Spleen (tissue), 11 donors: ENCODE measurements at regions not wholly inside any gene's neighbourhood (a gene's known extent, or its start where the extent isn't known, plus 50 kb on each side); places are given as distances from the start of the nearest gene placed in this dataset.

Experiments used
- DNase-seq: peaks from one replicate; pipeline ENCODE4 v3.0.0-alpha.2; 2020
- H3K27ac ChIP-seq, 8 donors: fragments of 200-600 bp; sonication (generic) in 7 of 8; 1 replicate in 4 of 8; 2 replicates in 4 of 8; pipeline versions ENCODE4 v1.5.0 to v1.8.0; 2016 to 2021; ENCODE audit warnings: inconsistent platforms in 4 of 8, mild to moderate bottlenecking in 4 of 8, moderate library complexity in 1 of 8
- H3K27me3 ChIP-seq, 7 donors: fragments of 200-600 bp; sonication (generic) in 6 of 7; replicated peaks in 1 of 7; 1 replicate in 4 of 7; 2 replicates in 3 of 7; pipeline versions ENCODE4 v1.5.0 to v1.8.0; 2016 to 2021; ENCODE audit warnings: inconsistent platforms in 3 of 7, mild to moderate bottlenecking in 1 of 7
- H3K36me3 ChIP-seq, 6 donors: fragments of 200-600 bp; sonication (generic) in 5 of 6; 1 replicate in 4 of 6; 2 replicates in 2 of 6; pipeline versions ENCODE4 v1.5.0 to v1.8.0; 2016 to 2021; ENCODE audit warnings: inconsistent platforms in 2 of 6
- H3K4me1 ChIP-seq, 6 donors: fragments of 200-600 bp; sonication (generic) in 5 of 6; 1 replicate in 3 of 6; 2 replicates in 3 of 6; pipeline versions ENCODE4 v1.5.0 to v1.8.0; 2016 to 2021; ENCODE audit warnings: inconsistent platforms in 3 of 6
- H3K4me3 ChIP-seq, 8 donors: fragments of 200-600 bp; sonication (generic) in 7 of 8; 1 replicate in 4 of 8; 2 replicates in 4 of 8; pipeline versions ENCODE4 v1.5.0 to v1.8.0; 2016 to 2021; ENCODE audit warnings: inconsistent platforms in 4 of 8, mild to moderate bottlenecking in 4 of 8, moderate library complexity in 2 of 8
- H3K9me3 ChIP-seq, 8 donors: fragments of 200-600 bp; sonication (generic) in 7 of 8; 1 replicate in 4 of 8; 2 replicates in 4 of 8; pipeline versions ENCODE4 v1.5.0 to v1.8.0; 2016 to 2021; ENCODE audit warnings: inconsistent platforms in 4 of 8
- CTCF ChIP-seq, 11 experiments: fragments of 200-600 bp in 7 of 11; fragments of 450-650 bp in 4 of 11; sonication (generic) in 4 of 11; IDR thresholded peaks in 8 of 11; conservative IDR thresholded peaks in 3 of 11; 1 replicate in 7 of 11; 2 replicates in 4 of 11; pipeline versions ENCODE4 v1.4.0 to v1.8.0; 2016 to 2021; ENCODE audit warnings: antibody characterized with exemption in 11 of 11, inconsistent platforms in 4 of 11, mild to moderate bottlenecking in 1 of 11
- POLR2A ChIP-seq, 3 donors: fragments of 450-650 bp; IDR thresholded peaks; one replicate each; pipeline ENCODE4 v1.5.1; 2017; ENCODE audit warnings: antibody characterized with exemption in 3 of 3, mild to moderate bottlenecking in 1 of 3
- POLR2AphosphoS5 ChIP-seq, 3 donors: sonication (generic); formaldehyde crosslinking; IDR thresholded peaks; one replicate each; pipeline ENCODE4 v1.5.1; 2017; ENCODE audit warnings: antibody characterized with exemption in 3 of 3
- WGBS, 5 donors: extraction: QIAGEN DNeasy Blood & Tissue Kit in 3 of 5; methylation state at CpG; one replicate each; pipeline versions ENCODE4 v1.1.5 to v1.1.7; 2013 to 2018; 5-methylcytosine and 5-hydroxymethylcytosine counted together
- intact Hi-C: fragments of 100-400 bp; cut with DNase I; formaldehyde crosslinking; loops from one replicate; pipeline ENCODE4 v1.15.0; 2023; ENCODE audit warnings: low total_unique reads
- donor health status: healthy with polysubstance abuse.
- donor health status: DM: no; HTN: no; CAD: no; lungs with moderate emphysema.
- donor health status: DM: no; HTN: no; CAD: no.
- donor health status: Bipolar disorder and iron deficiency.
- donor health status: healthy.
- donor health status: DM: no; HTN: no; CAD: no.
- donor health status: DM: yes; HTN: yes; CAD: no.

DNA sequence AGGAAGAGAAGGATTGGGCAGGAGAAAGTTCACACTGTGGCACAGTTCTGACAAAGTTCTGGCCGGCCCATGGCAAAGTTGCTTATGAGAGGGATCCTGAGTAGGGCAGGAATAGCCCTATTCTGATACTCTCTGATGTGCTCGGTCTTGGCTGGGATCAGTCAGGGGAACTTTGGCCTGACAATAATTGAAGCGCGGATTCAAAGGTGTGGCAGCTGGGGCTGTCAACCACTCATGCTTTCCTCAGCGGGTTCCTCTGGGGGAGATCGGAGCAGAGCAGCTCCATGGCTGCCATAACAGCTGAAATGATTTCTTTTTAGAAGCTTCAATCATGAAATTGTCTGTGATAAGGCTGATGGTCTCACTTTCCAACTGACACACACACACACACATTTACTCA, 714.1 kb downstream of the DHX35 start:
- DNase-seq = no peak
- intact Hi-C loops = no loop called here
- H3K9me3 ChIP-seq = peaks cover 0 to 24% (median 3%) of the 10 kb centered on the region in 8 donors
- no peak overlapping the region for H3K4me3 ChIP-seq
- no peaks in the 10 kb centered on the region for H3K36me3 ChIP-seq
- WGBS, 5 donors = 91 to 96% (median 92%) methylated on average over 6 of the region's 6 CpGs
- H3K27me3 ChIP-seq = no peaks in the 10 kb centered on the region
- H3K4me1 ChIP-seq = no peaks in the 10 kb centered on the region
- no peak overlapping the region for H3K27ac ChIP-seq
- TF ChIP-seq CTCF (IDR thresholded peaks at IDR 0.05 in 8 of 11, conservative IDR thresholded peaks at IDR 0.05 in 3 of 11) (no peak), POLR2AphosphoS5 (IDR thresholded peaks at IDR 0.05) (no peak), POLR2A (IDR thresholded peaks at IDR 0.05) (no peak)

DNA sequence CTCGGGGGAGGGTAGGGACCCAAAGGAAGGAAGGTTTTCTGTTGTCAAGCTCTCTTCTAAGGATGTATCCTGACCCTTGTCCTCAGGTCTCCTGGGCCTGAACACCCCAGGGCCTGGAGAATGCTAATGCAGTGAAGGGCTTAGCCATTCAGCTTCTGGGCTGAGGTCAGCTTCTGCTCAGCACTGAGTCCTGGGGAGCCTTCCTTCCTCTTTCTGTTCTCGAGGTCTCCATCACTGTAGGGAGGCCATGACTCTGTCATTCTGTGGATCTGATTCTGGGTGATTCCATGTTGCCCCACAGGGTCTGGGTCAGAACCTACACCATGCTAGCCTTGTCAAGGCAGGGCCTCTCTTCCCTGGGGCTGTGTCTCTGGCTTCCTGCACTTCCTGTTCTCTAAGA, 712.7 kb downstream of the DHX35 start:
- Histone ChIP-seq H3K27me3 (no peaks in the 10 kb centered on the region), H3K9me3 (peaks cover 0 to 17% (median 0%) of the 10 kb centered on the region in 8 donors), H3K27ac (no peak overlapping the region), H3K4me1 (no peaks in the 10 kb centered on the region), H3K36me3 (no peaks in the 10 kb centered on the region), H3K4me3 (no peak overlapping the region)
- WGBS, 5 donors = 29 to 52% (median 37%) methylated on average over 2 of the region's 2 CpGs
- DNase-seq = no peak
- TF ChIP-seq POLR2AphosphoS5 (IDR thresholded peaks at IDR 0.05) (no peak), POLR2A (IDR thresholded peaks at IDR 0.05) (no peak), CTCF (IDR thresholded peaks at IDR 0.05 in 8 of 11, conservative IDR thresholded peaks at IDR 0.05 in 3 of 11) (no peak)
- intact Hi-C loops = no loop called here

DNA sequence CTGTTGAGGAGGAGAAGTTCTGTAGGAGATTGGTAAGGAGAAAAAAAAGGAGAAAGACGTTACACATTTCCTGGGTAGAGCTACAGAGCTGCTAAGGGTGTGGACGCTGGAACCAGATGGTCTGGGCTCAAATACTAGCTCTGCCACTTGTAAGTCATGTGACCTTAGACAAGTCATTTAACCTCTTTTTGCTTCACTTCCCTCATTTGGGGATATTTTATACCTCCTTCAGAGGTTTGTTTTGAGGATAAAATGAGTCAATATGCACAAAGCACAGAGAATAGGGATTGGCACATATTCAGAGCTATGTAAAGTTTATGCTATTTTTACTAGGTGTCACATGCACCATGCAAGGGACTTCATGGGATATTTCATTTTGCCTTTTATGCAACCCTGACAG, 708.8 kb downstream of the DHX35 start:
- H3K4me3 ChIP-seq = no peak overlapping the region
- H3K9me3 ChIP-seq = no peaks in the 10 kb centered on the region
- no peaks in the 10 kb centered on the region for H3K36me3 ChIP-seq
- no peak overlapping the region for H3K27ac ChIP-seq
- intact Hi-C loops = no loop called here
- H3K27me3 ChIP-seq = no peaks in the 10 kb centered on the region
- H3K4me1 ChIP-seq = no peaks in the 10 kb centered on the region
- DNase-seq = no peak
- 13 to 28% (median 26%) methylated on average over 2 of the region's 2 CpGs for WGBS, 5 donors
- no peak for TF ChIP-seq CTCF (IDR thresholded peaks at IDR 0.05 in 8 of 11, conservative IDR thresholded peaks at IDR 0.05 in 3 of 11)
- no peak for TF ChIP-seq POLR2AphosphoS5 (IDR thresholded peaks at IDR 0.05)
- TF ChIP-seq POLR2A (IDR thresholded peaks at IDR 0.05) = no peak

- TF ChIP-seq POLR2A (IDR thresholded peaks at IDR 0.05) (no peak), POLR2AphosphoS5 (IDR thresholded peaks at IDR 0.05) (no peak), CTCF (IDR thresholded peaks at IDR 0.05 in 8 of 11, conservative IDR thresholded peaks at IDR 0.05 in 3 of 11) (no peak)
- H3K9me3 ChIP-seq = no peaks in the 10 kb centered on the region
- H3K27me3 ChIP-seq = peaks cover 0 to 3% (median 0%) of the 10 kb centered on the region in 7 donors
- no peaks in the 10 kb centered on the region for H3K4me1 ChIP-seq
- intact Hi-C loops = no loop called here
- WGBS, 5 donors = 69 to 89% (median 85%) methylated on average over 2 of the region's 2 CpGs
- DNase-seq = no peak
- no peaks in the 10 kb centered on the region for H3K36me3 ChIP-seq
- no peak overlapping the region for H3K4me3 ChIP-seq
- H3K27ac ChIP-seq = no peak overlapping the region
Observed at GRCh38 chr20:39669659-39670058, 707.5 kb downstream of the DHX35 start.
